ENCODE measurements at regions not wholly inside any gene's neighbourhood (a gene's known extent, or its start where the extent isn't known, plus 50 kb on each side); places are given as distances from the start of the nearest gene placed in this dataset.
A peak's percentile ranks its signal among the peaks of the same experiment; 100 is the strongest.

DNA sequence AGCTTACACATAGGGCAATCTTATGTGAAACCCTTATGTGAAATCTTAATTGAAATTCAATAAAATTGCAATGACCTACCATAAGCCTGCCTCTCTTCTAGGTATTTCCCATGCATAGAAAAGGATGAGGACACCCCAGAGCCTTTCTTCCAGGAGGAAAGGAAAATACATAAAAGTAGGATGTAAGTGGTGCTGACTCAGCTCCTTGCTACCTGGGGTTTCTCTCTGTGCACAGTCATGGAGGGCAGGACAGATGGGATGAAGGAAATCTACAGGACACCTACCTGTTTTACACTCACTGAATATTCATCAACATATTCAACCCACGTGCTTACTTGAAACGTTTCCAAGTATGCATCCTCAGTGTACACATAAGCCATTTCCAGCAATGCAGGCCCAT lies 1299.2 kb upstream of the SLC10A2 start:
- H2BK15ac ChIP-seq (ENCODE audit: low read depth, low read length) = no peak overlapping the region
- H2AFZ ChIP-seq (replicated peaks; ENCODE audit: low read length, poor library complexity) = no peak overlapping the region
- H3K14ac ChIP-seq (replicated peaks; ENCODE audit: low read depth, low read length) = no peak overlapping the region
- H3K18ac ChIP-seq (ENCODE audit: low read depth, low read length) = no peak overlapping the region
- DNase-seq (no peak), ATAC-seq (ENCODE audit: low read depth) (no peak)
- H4K91ac ChIP-seq (ENCODE audit: insufficient read depth, low read depth, low read length) = no peak overlapping the region
- H3K4me1 ChIP-seq (ENCODE audit: control insufficient read depth, insufficient read depth, low read length) = no peaks in the 10 kb centered on the region
- no peaks in the 10 kb centered on the region for H3K36me3 ChIP-seq (ENCODE audit: control insufficient read depth, insufficient read depth, low read length)
- H3K4me3 ChIP-seq (ENCODE audit: insufficient read depth, low read depth, low read length) = no peak overlapping the region
- no peak for TF ChIP-seq RAD21 (IDR thresholded peaks at IDR 0.05; ENCODE audit: low read length)
- TF ChIP-seq MAZ (IDR thresholded peaks at IDR 0.05; ENCODE audit: borderline replicate concordance, low read depth, low read length) = no peak
- 0 out of 2 replicates have a peak, but pooled peaks have one; percentile 11 for TF ChIP-seq MAFK (IDR thresholded peaks at IDR 0.05; ENCODE audit: low read depth, low read length)
- no peak for TF ChIP-seq POLR2A (IDR thresholded peaks at IDR 0.05; ENCODE audit: low read depth, low read length)
- no peak for TF ChIP-seq RFX5 (IDR thresholded peaks at IDR 0.05; ENCODE audit: low read depth, low read length)
- CTCF ChIA-PET = no interaction called here
- no peak overlapping the region for H2BK120ac ChIP-seq (ENCODE audit: low read depth, low read length)
- no peak overlapping the region for H3K9ac ChIP-seq (ENCODE audit: low read depth, low read length)
- H4K5ac ChIP-seq (ENCODE audit: low read depth, low read length) = no peak overlapping the region
- H3K23ac ChIP-seq (ENCODE audit: low read depth, low read length) = no peak overlapping the region
- intact Hi-C loops (cut with micrococcal nuclease) = no loop called here
- in situ Hi-C loops (cut with MboI; ENCODE audit: low sequenced_read_pairs) = no loop called here
- no peak overlapping the region for H3K56ac ChIP-seq (ENCODE audit: extremely low read depth, insufficient read depth, low read length)
- POLR2A ChIA-PET (ENCODE audit: unreplicated experiment) = no interaction called here
- BruUV-seq (replicated peaks) = no TSS peak
- no peak overlapping the region for H2AK9ac ChIP-seq (replicated peaks; ENCODE audit: low read depth, low read length, poor library complexity)
- 78% methylated on average over 2 of the region's 2 CpGs; no CpG with 5 or more reads in 1 of the 2 experiments for WGBS, 2 experiments (ENCODE audit: extremely low coverage in 2 of 2, insufficient read length in 1 of 2)
- no peaks in the 10 kb centered on the region for H4K20me1 ChIP-seq (ENCODE audit: insufficient read depth, low read length)
- no peak overlapping the region for H3K4me2 ChIP-seq (ENCODE audit: low read depth, low read length)
- H3K27me3 ChIP-seq (ENCODE audit: control insufficient read depth, insufficient read depth, low read length) = no peaks in the 10 kb centered on the region
- no peak overlapping the region for H4K8ac ChIP-seq (ENCODE audit: low read depth in 2 of 2, low read length in 2 of 2)
- H2BK20ac ChIP-seq (ENCODE audit: low read depth, low read length) = no peak overlapping the region
- H3K79me1 ChIP-seq (ENCODE audit: low read depth in 1 of 2, low read length in 2 of 2) = no peaks in the 10 kb centered on the region
- H3K9me3 ChIP-seq (ENCODE audit: control insufficient read depth, insufficient read depth, low read length) = peaks cover 5% of the 10 kb centered on the region; the same call in 1 of the 2 replicates
- dilution Hi-C loops (cut with HindIII; ENCODE audit: low sequenced_read_pairs, unreplicated experiment) = no loop called here
- no peak overlapping the region for H3K4ac ChIP-seq (ENCODE audit: low read depth, low read length)
- H2BK5ac ChIP-seq (ENCODE audit: low read depth, low read length, poor library complexity, severe bottlenecking) = no peak overlapping the region
- no peaks in the 10 kb centered on the region for H3K9me1 ChIP-seq (ENCODE audit: insufficient read depth, low read length)
- H2AK5ac ChIP-seq (ENCODE audit: low read depth, low read length) = no peak overlapping the region
- H3K27ac ChIP-seq (ENCODE audit: insufficient read depth, low read length) = no peak overlapping the region

All from IMR-90 (cell line).